ENCODE measurements at regions not wholly inside any gene's neighbourhood (a gene's known extent, or its start where the extent isn't known, plus 50 kb on each side); places are given as distances from the start of the nearest gene placed in this dataset.

- DNase-seq, result no peak
Measured at GRCh38 chr9:27929841-27930240, 356.6 kb upstream of the C9orf72 start.

- DNase-seq, result no peak
Measured at GRCh38 chr9:27933210-27934025, 360.1 kb upstream of the C9orf72 start.

GRCh38 chr9:27934471-27934870, 361.2 kb upstream of the C9orf72 start:
- DNase-seq, result no peak

GRCh38 chr9:27939186-27939585, 365.9 kb upstream of the C9orf72 start:
- no peak for DNase-seq

GRCh38 chr9:27940535-27940934, 367.3 kb upstream of the C9orf72 start:
- DNase-seq, result no peak

GRCh38 chr9:27943501-27943900, 370.2 kb upstream of the C9orf72 start:
- no peak for DNase-seq

GRCh38 chr9:27945386-27945785, 372.1 kb upstream of the C9orf72 start:
- no peak for DNase-seq

- no peak for DNase-seq
Measured at GRCh38 chr9:27950382-27950781, 377.1 kb upstream of the C9orf72 start.

- DNase-seq, result no peak
Measured at GRCh38 chr9:27954858-27955257, 381.6 kb upstream of the C9orf72 start.

- no peak for DNase-seq
Measured at GRCh38 chr9:27963836-27964235, 390.6 kb upstream of the C9orf72 start.

GRCh38 chr9:27967210-27967609, 393.9 kb upstream of the C9orf72 start:
- no peak for DNase-seq

- DNase-seq, result no peak
Measured at GRCh38 chr9:27977931-27978330, 404.6 kb upstream of the C9orf72 start.

GRCh38 chr9:27985714-27986113, 412.4 kb upstream of the C9orf72 start:
- DNase-seq, result no peak

- DNase-seq, result no peak
Measured at GRCh38 chr9:27990524-27990923, 417.2 kb upstream of the C9orf72 start.

- DNase-seq, result no peak
Measured at GRCh38 chr9:27991221-27991620, 417.9 kb upstream of the C9orf72 start.

GRCh38 chr9:28001096-28001495, 427.8 kb upstream of the C9orf72 start:
- DNase-seq, result no peak

GRCh38 chr9:28004900-28005299, 431.6 kb upstream of the C9orf72 start:
- no peak for DNase-seq

- DNase-seq, result no peak
Measured at GRCh38 chr9:28005779-28006178, 432.5 kb upstream of the C9orf72 start.

GRCh38 chr9:28007097-28007817, 434.0 kb upstream of the C9orf72 start:
- DNase-seq, result no peak

GRCh38 chr9:28014212-28014611, 440.9 kb upstream of the C9orf72 start:
- DNase-seq, result no peak

GRCh38 chr9:28024676-28025075, 451.4 kb upstream of the C9orf72 start:
- DNase-seq, result no peak

GRCh38 chr9:28025186-28025585, 451.9 kb upstream of the C9orf72 start:
- DNase-seq, result no peak

- DNase-seq, result no peak
Measured at GRCh38 chr9:28031521-28032267, 458.4 kb upstream of the C9orf72 start.

GRCh38 chr9:28032268-28032590, 458.9 kb upstream of the C9orf72 start:
- DNase-seq, result no peak

Data from NCI-H2107 (cell line).